ENCODE measurements at regions not wholly inside any gene's neighbourhood (a gene's known extent, or its start where the extent isn't known, plus 50 kb on each side); places are given as distances from the start of the nearest gene placed in this dataset.
A peak's percentile ranks its signal among the peaks of the same experiment; 100 is the strongest.

DNA sequence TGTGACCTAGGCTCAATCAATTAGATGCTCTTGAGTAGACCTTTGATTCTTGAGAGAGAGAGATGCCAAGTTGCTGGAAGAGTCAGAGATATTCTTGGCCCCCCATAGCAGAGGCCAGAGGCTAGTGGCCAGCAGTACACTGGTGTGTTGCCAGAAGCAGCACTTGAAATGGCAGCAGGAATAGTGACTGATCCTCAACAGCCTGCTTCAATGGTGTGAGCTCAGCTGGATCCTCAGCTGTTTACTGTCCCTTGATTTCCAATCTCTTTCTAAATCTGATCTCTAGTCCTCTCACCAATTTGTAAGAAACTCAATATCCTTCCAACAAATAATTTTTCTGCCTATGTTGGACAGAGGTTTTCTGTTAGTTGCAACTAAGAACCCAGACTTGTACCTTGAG is 170.3 kb upstream of the CCDC54 start:
- Histone ChIP-seq H3K36me3 (no peaks in the 10 kb centered on the region), H3K4me3 (no peak overlapping the region), H3K9me3 (no peaks in the 10 kb centered on the region), H3K27me3 (replicated peaks; ENCODE audit: insufficient read depth) (no peaks in the 10 kb centered on the region), H3K27ac (peak overlapping the region; percentile 32 to 66), H3K4me1 (ENCODE audit: control insufficient read depth in 1 of 2, low read depth in 2 of 2) (peaks cover 21 to 38% of the 10 kb centered on the region in 2 donors)
- DNase-seq (ENCODE audit: low spot score) (no peak), ATAC-seq (ENCODE audit: insufficient number of reproducible peaks, low FRiP score, low read depth) (no peak)
- TF ChIP-seq, protein P1, sequence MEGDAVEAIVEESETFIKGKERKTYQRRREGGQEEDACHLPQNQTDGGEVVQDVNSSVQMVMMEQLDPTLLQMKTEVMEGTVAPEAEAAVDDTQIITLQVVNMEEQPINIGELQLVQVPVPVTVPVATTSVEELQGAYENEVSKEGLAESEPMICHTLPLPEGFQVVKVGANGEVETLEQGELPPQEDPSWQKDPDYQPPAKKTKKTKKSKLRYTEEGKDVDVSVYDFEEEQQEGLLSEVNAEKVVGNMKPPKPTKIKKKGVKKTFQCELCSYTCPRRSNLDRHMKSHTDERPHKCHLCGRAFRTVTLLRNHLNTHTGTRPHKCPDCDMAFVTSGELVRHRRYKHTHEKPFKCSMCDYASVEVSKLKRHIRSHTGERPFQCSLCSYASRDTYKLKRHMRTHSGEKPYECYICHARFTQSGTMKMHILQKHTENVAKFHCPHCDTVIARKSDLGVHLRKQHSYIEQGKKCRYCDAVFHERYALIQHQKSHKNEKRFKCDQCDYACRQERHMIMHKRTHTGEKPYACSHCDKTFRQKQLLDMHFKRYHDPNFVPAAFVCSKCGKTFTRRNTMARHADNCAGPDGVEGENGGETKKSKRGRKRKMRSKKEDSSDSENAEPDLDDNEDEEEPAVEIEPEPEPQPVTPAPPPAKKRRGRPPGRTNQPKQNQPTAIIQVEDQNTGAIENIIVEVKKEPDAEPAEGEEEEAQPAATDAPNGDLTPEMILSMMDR (IDR thresholded peaks at IDR 0.05) = no peak

DNA sequence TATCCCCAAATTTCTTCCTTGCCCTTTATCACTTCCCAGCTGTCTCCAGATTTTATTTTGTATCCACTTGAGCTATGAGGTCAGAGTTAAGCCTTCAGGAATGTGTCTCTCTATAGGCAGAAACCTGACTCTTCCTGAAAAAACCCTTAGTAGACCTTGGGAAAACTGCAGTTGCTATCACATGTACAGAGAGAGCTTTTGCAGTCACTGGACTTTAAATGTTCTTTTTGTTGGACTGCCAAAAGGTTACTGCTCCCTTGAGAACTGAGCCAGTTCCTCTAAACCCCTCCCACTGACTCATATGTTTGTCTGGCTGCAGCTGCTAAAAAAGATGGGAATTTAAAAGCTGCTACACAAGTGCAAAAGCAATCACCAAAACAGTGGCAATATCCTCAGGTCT is 169.1 kb upstream of the CCDC54 start:
- ATAC-seq (ENCODE audit: insufficient number of reproducible peaks, low FRiP score, low read depth) = peak; percentile 99
- Histone ChIP-seq H3K27me3 (replicated peaks; ENCODE audit: insufficient read depth) (no peaks in the 10 kb centered on the region), H3K27ac (peak overlapping the region; percentile 59 to 66), H3K9me3 (no peaks in the 10 kb centered on the region), H3K4me1 (ENCODE audit: control insufficient read depth in 1 of 2, low read depth in 2 of 2) (peaks cover 24 to 50% of the 10 kb centered on the region in 2 donors), H3K4me3 (peak overlapping the region; percentile 42), H3K36me3 (no peaks in the 10 kb centered on the region)
- DNase-seq (ENCODE audit: low spot score) = no peak
- TF ChIP-seq, protein P1 (IDR thresholded peaks at IDR 0.05) = no peak

DNA sequence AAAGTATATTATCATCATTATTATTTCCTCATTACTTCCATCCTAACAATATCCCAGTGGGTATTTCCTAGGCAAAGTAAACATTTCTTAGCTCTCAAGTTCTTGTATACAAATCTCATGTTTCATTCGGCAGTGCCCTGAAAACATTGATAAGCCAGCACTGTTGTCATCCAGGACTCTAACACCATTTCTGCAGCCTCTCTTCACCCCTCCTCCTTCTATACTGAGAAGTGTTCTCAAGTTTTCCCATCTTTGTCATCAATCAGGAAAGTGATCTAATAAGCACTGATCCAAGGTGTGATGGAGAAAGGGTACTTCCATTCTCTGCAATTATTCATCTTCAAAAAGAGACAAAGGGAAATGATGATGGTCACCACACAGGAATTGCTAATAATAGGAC is 168.4 kb upstream of the CCDC54 start:
- TF ChIP-seq, protein P1 (IDR thresholded peaks at IDR 0.05) = no peak
- ATAC-seq (ENCODE audit: insufficient number of reproducible peaks, low FRiP score, low read depth) = no peak
- Histone ChIP-seq H3K27me3 (replicated peaks; ENCODE audit: insufficient read depth) (no peaks in the 10 kb centered on the region), H3K9me3 (no peaks in the 10 kb centered on the region), H3K4me3 (peak overlapping the region; percentile 24), H3K4me1 (ENCODE audit: control insufficient read depth in 1 of 2, low read depth in 2 of 2) (peaks cover 27 to 54% of the 10 kb centered on the region in 2 donors), H3K27ac (peak overlapping the region; percentile 59 to 66), H3K36me3 (no peaks in the 10 kb centered on the region)
- no peak for DNase-seq (ENCODE audit: low spot score)

DNA sequence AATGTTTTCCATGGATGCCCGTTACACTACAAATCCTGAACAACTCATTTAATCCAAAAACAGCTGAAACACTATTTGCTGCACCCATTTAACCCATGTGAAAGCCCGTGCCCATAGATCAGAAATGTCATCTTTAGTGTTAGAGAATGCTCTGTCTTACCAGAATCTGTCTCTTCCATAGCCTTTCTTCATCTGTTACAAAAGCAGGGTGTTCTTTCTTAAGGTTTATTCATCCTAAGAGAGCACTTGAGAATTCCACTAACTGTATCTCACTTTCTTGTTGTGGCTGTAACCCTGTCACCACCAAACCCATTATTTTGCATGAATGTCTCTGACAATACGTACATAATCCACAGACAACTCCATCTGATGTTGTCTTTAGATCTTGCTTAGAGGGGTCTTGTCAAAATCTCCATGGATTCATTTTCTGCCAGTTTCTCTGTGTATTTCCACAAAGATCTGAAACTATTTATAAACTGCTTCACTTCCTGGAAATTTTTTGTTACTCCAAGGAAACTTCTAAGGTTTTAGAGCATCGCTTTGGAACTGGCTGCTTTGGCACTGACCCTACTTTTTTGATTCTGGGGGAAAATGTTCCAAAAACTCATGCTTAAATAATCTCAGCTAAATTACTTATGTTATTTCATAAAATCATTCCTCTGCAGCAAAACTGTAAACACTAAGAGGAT is 167.8 kb upstream of the CCDC54 start:
- peaks cover 27 to 54% of the 10 kb centered on the region in 2 donors for H3K4me1 ChIP-seq (ENCODE audit: control insufficient read depth in 1 of 2, low read depth in 2 of 2)
- H3K9me3 ChIP-seq = no peaks in the 10 kb centered on the region
- ATAC-seq (ENCODE audit: insufficient number of reproducible peaks, low FRiP score, low read depth) (no peak), DNase-seq (ENCODE audit: low spot score) (no peak)
- H3K4me3 ChIP-seq = peak overlapping the region; percentile 24
- peak overlapping the region; percentile 59 to 66 for H3K27ac ChIP-seq
- no peaks in the 10 kb centered on the region for H3K27me3 ChIP-seq (replicated peaks; ENCODE audit: insufficient read depth)
- H3K36me3 ChIP-seq = no peaks in the 10 kb centered on the region
- TF ChIP-seq, protein P1 (IDR thresholded peaks at IDR 0.05) = no peak

DNA sequence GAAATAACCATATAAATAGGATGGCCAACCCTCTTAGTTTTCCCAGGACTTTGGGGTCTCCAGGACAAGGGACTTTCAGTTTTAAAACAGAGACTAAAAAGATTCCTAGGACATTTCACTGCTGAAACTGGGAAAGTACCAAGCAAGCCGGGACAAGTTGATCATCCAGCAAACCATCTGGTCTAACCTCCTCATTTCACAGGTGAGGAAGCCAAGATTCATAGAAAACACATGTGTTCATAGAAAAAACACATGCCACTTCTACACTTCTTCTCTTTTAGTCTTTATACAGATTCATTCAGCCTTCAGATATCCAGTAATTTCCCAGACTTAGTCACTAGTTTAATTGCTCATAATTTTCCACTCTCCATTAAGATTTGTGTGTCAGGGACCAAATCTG is 165.6 kb upstream of the CCDC54 start:
- Histone ChIP-seq H3K4me1 (ENCODE audit: control insufficient read depth in 1 of 2, low read depth in 2 of 2) (peaks cover 25 to 51% of the 10 kb centered on the region in 2 donors), H3K36me3 (no peaks in the 10 kb centered on the region), H3K27me3 (replicated peaks; ENCODE audit: insufficient read depth) (no peaks in the 10 kb centered on the region), H3K27ac (no peak overlapping the region), H3K9me3 (no peaks in the 10 kb centered on the region), H3K4me3 (no peak overlapping the region)
- ATAC-seq (ENCODE audit: insufficient number of reproducible peaks, low FRiP score, low read depth) = no peak
- TF ChIP-seq, protein P1 (IDR thresholded peaks at IDR 0.05) = no peak
- no peak for DNase-seq (ENCODE audit: low spot score)
